ENCODE measurements at regions not wholly inside any gene's neighbourhood (a gene's known extent, or its start where the extent isn't known, plus 50 kb on each side); places are given as distances from the start of the nearest gene placed in this dataset.

GRCh38 chr4:180695851-180696250, 1547.4 kb upstream of the TENM3 start:
- no peak for DNase-seq (ENCODE audit: extremely low read depth, low read depth, low spot score)

DNA sequence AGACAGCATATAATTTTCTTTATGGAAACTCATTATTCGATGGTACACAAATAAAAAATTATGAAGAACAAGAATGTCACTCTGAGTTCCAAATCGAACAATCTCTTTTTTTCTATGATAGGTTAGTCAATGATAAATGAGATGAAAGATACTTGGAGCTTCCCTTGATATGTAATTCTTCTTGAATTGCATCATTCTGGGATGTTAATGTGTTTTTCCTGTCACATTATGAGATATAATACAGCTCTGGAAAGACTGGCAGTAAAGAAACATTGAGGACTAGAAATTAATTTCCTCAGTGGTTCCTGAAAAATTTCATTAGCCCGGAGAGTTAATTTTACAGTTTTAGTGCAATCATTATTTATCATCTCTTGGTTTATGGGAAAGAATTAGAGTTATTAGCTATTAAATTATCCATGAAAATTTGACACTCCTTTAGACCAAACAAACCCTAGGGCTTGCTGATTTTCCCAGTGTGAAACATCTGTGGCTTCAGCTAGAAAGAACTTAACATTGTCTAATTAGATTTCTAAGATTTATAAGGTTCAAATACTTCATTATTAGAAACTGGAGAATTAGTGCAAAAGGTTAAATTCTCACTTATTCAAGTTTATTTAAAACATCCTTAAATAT, 1546.6 kb upstream of the TENM3 start:
- no peak for DNase-seq (ENCODE audit: extremely low read depth, low read depth, low spot score)

GRCh38 chr4:180698550-180699195, 1544.5 kb upstream of the TENM3 start:
- no peak for DNase-seq (ENCODE audit: extremely low read depth, low read depth, low spot score)

- no peak for DNase-seq (ENCODE audit: extremely low read depth, low read depth, low spot score)
Measured at GRCh38 chr4:180706766-180707165, 1536.4 kb upstream of the TENM3 start.

DNA sequence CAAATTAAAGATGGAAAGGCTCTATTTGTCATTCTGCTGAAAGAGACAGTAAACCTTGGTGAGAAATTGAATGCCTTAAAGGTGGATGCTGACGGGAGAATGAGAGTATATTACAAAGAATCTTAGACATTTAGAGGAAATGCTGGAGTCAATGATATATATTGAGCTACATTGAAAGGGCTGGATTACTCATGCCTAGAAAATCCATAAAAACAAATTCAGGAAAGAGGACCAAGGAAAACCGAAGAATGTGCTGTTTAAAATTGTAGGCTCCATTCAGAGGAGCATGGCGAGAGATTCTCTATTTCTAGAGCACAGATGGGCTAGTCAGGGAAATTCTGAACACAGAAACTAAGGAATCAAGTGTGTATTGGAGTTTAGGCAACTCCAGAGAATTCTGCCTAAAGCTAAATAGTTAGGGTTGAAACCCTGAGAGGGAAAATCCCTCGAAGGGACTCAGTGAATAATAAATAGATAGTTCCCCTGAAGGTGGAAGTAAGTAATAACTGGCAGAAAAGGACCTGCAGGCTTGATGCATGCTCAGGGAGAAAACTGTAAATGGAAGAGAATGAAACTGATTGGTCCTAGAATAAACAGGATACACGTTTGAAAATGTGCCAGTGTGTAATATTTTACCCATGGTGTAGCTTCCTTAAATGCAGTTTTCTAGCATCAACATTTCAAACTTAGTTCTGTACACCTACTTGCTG, 1532.4 kb upstream of the TENM3 start:
- no peak for DNase-seq (ENCODE audit: extremely low read depth, low read depth, low spot score)

DNA sequence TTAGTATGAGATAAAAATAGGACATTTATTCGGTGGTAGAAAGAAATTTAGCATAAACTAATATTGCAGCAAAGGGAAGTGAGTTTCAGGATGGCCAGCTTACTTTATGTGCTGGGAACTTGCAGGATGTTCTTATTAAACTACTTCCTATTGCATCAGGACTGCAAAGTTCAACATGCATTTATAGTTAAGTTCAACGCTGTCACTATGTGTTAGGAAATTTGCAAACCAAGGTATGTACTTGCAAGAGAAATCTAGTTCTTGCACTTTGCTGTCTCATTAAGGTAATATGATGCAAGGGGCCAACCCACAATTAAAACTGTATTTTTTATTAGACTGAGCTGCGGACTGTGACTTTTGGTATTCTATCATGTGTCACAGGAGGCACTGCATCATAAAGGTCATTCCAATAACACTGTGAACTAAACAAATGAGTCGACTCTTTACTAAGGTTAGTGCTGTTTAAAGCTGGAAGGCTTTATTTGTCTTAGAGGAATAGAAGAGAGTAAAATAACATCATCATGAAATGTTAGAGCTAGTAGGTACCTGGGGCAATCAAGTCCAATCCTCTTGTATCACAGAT, 1525.7 kb upstream of the TENM3 start:
- DNase-seq (ENCODE audit: extremely low read depth, low read depth, low spot score) = no peak

DNA sequence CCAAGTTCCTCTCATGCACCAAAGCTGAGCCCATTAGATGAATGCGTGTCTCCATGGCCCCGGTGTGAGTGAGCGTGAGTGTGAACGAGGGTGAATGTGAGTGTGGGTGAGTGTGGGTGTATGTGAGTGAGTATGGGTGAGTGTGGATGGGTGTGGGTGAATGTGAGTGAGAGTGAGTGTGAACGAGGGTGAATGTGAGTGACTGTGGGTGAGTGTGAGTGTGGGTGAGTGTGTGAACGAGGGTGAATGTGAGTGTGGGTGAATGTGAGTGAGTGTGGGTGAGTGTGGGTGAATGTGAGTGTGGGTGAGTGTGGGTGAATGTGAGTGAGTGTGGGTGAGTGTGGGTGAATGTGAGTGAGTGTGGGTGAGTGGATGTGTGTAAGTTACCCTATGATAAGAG, 1521.8 kb upstream of the TENM3 start:
- no peak for DNase-seq (ENCODE audit: extremely low read depth, low read depth, low spot score)

DNA sequence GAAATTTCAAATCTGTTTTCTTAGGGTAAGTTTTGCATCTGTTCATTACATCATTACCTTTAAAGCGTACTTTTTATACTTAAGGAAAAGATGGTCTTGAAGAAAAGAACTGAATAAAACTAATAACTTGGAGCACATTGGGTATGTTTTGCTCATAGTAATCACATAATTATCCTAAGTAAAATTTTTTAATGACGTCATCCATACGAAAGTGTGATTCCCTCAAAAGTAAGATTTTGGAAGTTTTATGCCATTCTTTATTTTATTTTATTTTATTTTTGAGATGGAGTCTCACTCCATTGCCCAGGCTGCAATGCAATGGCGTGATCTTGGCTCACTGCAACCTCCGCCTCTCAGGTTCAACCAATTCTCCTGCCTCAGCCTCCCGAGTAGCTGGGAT, 1516.6 kb upstream of the TENM3 start:
- DNase-seq (ENCODE audit: extremely low read depth, low read depth, low spot score) = no peak

- DNase-seq (ENCODE audit: extremely low read depth, low read depth, low spot score) = no peak
Measured at GRCh38 chr4:180727478-180727877, 1515.7 kb upstream of the TENM3 start.

- no peak for DNase-seq (ENCODE audit: extremely low read depth, low read depth, low spot score)
Measured at GRCh38 chr4:180734753-180735432, 1508.3 kb upstream of the TENM3 start.

DNA sequence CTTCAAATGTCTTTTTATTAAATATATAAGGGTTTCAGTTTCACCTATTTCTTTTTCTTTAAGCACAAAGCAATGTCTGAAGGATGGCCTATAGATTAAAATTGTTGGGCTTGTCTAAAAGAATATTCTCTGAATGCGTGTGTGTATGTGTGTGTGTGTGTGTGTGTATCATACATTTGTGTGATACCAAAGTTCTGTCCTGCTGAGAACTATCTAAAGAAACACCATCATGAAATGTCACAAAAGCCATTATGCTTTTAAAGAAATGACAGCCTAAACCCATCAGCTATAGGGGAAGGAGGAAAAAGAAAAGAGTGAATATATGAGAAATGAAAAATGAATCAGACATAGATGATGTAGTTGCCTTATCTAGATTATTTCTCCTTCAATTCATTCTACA, 1501.5 kb upstream of the TENM3 start:
- no peak for DNase-seq (ENCODE audit: extremely low read depth, low read depth, low spot score)

DNA sequence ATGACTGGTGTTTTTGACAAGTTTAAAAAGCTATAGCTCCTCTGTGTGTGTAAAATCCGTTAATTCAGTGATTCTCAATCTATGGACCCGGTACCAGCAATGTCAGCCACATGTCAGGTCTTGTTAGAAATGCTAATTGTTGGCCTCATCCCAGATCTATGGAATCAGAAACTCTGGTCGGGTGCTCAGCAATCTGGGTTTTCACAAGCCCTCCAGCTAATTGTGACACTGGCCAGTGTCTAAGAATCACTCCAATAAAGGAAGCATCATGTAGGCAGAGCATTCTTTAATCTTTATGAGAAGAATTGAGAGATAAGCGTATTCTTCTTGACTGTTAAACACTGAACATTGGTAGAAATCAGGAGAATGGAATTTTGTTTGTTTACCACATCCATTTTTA, 1498.2 kb upstream of the TENM3 start:
- no peak for DNase-seq (ENCODE audit: extremely low read depth, low read depth, low spot score)

DNA sequence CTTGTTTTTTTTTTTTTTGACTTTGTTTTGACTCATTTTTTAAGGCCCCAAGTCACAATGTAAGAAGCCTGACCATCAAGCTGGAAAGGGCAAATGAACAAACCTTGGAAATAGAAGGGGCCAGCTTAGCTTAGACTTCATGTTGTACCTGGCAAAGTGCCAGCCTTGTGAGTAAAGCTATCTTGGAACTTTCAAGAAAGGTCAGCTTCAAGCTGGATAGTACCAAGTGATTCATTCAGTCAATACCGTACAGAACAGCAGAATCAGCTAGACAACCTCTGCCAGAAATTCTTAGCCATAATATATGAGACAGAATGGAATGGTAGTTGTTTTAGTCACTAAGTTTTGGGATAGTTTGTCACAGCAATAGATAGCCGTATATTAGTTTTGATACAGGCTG, 1492.2 kb upstream of the TENM3 start:
- DNase-seq (ENCODE audit: extremely low read depth, low read depth, low spot score) = no peak

GRCh38 chr4:180757927-180758326, 1485.3 kb upstream of the TENM3 start:
- DNase-seq (ENCODE audit: extremely low read depth, low read depth, low spot score) = no peak

- DNase-seq (ENCODE audit: extremely low read depth, low read depth, low spot score) = no peak
Measured at GRCh38 chr4:180766045-180766444, 1477.2 kb upstream of the TENM3 start.

DNA sequence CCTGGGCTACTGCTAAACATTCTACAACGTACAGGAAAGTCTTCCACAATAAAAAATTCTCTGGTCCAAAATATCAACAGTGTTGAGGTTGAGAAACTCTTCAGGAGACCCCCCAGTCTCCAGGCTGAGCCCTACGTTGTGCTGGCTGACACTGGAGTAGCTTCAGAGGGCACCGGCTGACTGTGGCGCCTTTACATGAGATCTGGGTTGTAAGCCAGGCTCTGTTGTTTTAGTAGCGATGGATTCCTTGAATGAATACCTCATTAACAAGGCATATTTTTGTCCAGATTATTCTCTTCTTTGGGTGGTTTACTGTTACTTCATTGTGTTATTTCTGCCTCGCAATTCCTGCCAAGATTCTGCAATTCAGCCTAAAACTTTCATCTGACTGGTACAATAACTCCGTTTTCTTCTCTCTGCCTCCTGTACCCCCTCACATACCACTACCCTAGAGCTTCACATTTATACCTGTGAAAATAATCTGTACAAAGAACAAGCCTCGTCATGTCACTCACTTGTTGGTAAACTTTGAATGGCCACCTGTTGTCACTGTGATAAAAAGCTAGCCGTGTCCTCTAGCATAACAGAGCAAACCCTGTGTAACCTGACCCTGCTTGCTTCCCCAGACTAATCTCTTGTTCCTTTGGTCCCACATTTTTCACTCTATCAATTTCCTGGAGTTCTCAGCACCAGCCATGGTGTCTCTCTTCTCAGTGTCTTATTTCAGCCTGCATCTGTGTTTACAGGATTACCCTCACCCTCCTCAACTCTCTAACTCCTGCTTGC, 1476.1 kb upstream of the TENM3 start:
- no peak for DNase-seq (ENCODE audit: extremely low read depth, low read depth, low spot score)

- DNase-seq (ENCODE audit: extremely low read depth, low read depth, low spot score) = no peak
Measured at GRCh38 chr4:180768610-180769009, 1474.6 kb upstream of the TENM3 start.

- DNase-seq (ENCODE audit: extremely low read depth, low read depth, low spot score) = no peak
Measured at GRCh38 chr4:180769791-180770190, 1473.4 kb upstream of the TENM3 start.

GRCh38 chr4:180770265-180770664, 1472.9 kb upstream of the TENM3 start:
- DNase-seq (ENCODE audit: extremely low read depth, low read depth, low spot score) = no peak

GRCh38 chr4:180784940-180785339, 1458.3 kb upstream of the TENM3 start:
- no peak for DNase-seq (ENCODE audit: extremely low read depth, low read depth, low spot score)

DNA sequence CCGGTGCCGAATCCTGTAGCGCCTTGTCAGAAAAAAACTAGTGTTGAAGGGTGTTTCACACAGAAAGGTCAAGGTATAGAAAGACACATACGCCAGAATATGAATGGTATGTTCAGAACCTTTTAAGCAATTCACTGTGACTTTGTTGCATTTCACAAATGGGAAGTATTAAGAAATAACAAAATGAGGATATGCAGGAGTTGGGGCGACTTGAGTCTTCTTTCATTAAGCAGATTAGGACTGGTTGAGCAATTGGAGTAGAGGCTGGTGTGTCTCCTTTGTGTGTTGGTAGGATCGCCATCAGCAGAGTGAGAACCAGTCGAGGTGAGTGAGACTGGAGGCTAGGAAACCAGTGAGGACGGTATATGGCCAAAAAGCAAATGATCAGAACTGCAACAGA, 1454.5 kb upstream of the TENM3 start:
- no peak for DNase-seq (ENCODE audit: extremely low read depth, low read depth, low spot score)
